H1 (cell line): ENCODE measurements at regions not wholly inside any gene's neighbourhood (a gene's known extent, or its start where the extent isn't known, plus 50 kb on each side); places are given as distances from the start of the nearest gene placed in this dataset.

Experiments used
- CTCF ChIA-PET: fragments of 300-600 bp; sonication (Branson Sonifier 250); formaldehyde crosslinking; loops from one replicate; lab custom pipeline; 2021; ENCODE audit not compliant: partially characterized antibody; lab: Charles Lee
- POLR2A ChIA-PET: fragments of 300-600 bp; sonication (Branson Sonifier 250); formaldehyde crosslinking; loops from one replicate; lab custom pipeline; 2021; ENCODE audit warnings: inconsistent platforms; ENCODE audit not compliant: partially characterized antibody; lab: Charles Lee
- DNase-seq, 2 experiments: peaks; one replicate each; pipeline versions ENCODE4 v3.0.0 to v3.0.0-alpha.2; 2010 to 2022; ENCODE audit warnings: low spot score in 2 of 2, low read depth in 1 of 2, mixed read lengths in 1 of 2
- FAIRE-seq: peaks from 2 replicates; lab custom pipeline; 2011; peaks lifted over from hg19 to GRCh38; lab: Jason Lieb, UNC
- H2AFZ ChIP-seq: 2 replicates; pipeline ENCODE4 v1.8.1; 2012; ENCODE audit warnings: low read length, inconsistent platforms
- H2AK5ac ChIP-seq: 2 replicates; pipeline ENCODE4 v1.6.1; 2013; ENCODE audit warnings: low read depth, low read length
- H2BK120ac ChIP-seq: replicated peaks from 2 replicates; pipeline ENCODE3; 2013; ENCODE audit warnings: low read depth, low read length, inconsistent platforms
- H2BK12ac ChIP-seq: 2 replicates; pipeline ENCODE4 v1.6.1; 2013; ENCODE audit warnings: low read depth, low read length
- H2BK15ac ChIP-seq: 2 replicates; pipeline ENCODE4 v1.6.1; 2013; ENCODE audit warnings: low read length
- H2BK20ac ChIP-seq: 2 replicates; pipeline ENCODE4 v1.6.1; 2013; ENCODE audit warnings: low read length
- H2BK5ac ChIP-seq: 2 replicates; pipeline ENCODE4 v1.6.1; 2013; ENCODE audit warnings: low read depth, low read length
- H3K14ac ChIP-seq: 2 replicates; pipeline ENCODE4 v1.6.1; 2013; ENCODE audit warnings: inconsistent platforms; ENCODE audit not compliant: insufficient read length
- H3K18ac ChIP-seq: 2 replicates; pipeline ENCODE4 v1.6.1; 2013; ENCODE audit warnings: low read length; ENCODE audit errors: extremely low read depth
- H3K23ac ChIP-seq: 2 replicates; pipeline ENCODE4 v1.6.1; 2013; ENCODE audit warnings: inconsistent platforms; ENCODE audit not compliant: insufficient read length
- H3K23me2 ChIP-seq: 2 replicates; pipeline ENCODE4 v1.6.1; 2013; ENCODE audit warnings: low read depth, low read length
- H3K27ac ChIP-seq: 2 replicates; pipeline ENCODE4 v1.6.1; 2011; ENCODE audit warnings: low read depth, low read length, inconsistent platforms
- H3K27me3 ChIP-seq, 4 experiments: replicated peaks in 1 of 4; 1 replicate in 1 of 4; 2 replicates in 3 of 4; pipeline versions ENCODE4 v1.6.1 to v1.8.1; 2011 to 2013; ENCODE audit warnings: low read length in 3 of 4, mild to moderate bottlenecking in 3 of 4, inconsistent platforms in 2 of 4, mixed read lengths in 2 of 4, moderate library complexity in 1 of 4; ENCODE audit not compliant: control insufficient read depth in 3 of 4, insufficient read depth in 3 of 4; ENCODE audit errors: extremely low read depth in 1 of 4
- H3K36me3 ChIP-seq, 4 experiments: 2 replicates each; pipeline versions ENCODE4 v1.6.1 to v1.8.1; 2011 to 2013; ENCODE audit warnings: mild to moderate bottlenecking in 4 of 4, low read length in 3 of 4, moderate library complexity in 2 of 4, control low read depth in 1 of 4, inconsistent platforms in 1 of 4; ENCODE audit not compliant: insufficient read depth in 4 of 4, control insufficient read depth in 2 of 4
- H3K4ac ChIP-seq: replicated peaks from 2 replicates; pipeline ENCODE3; 2013; ENCODE audit warnings: low read length, low read depth, mixed read lengths, inconsistent platforms; ENCODE audit not compliant: insufficient read length
- H3K4me1 ChIP-seq, 4 experiments: replicated peaks in 1 of 4; 1 replicate in 1 of 4; 2 replicates in 3 of 4; pipeline versions ENCODE4 v1.6.1 to v1.8.1; 2011 to 2013; ENCODE audit warnings: low read length in 3 of 4, inconsistent platforms in 2 of 4, mixed read lengths in 1 of 4; ENCODE audit not compliant: insufficient read depth in 4 of 4, control insufficient read depth in 3 of 4
- H3K4me2 ChIP-seq, 2 experiments: 2 replicates each; pipeline versions ENCODE4 v1.6.1 to v1.8.1; 2011 to 2013; ENCODE audit warnings: low read depth in 2 of 2, low read length in 2 of 2, control low read depth in 1 of 2, inconsistent platforms in 1 of 2, mild to moderate bottlenecking in 1 of 2; ENCODE audit not compliant: insufficient read depth in 1 of 2
- H3K4me3 ChIP-seq, 4 experiments: fragments of 200-600, 300-600 bp in 1 of 4; sonication (generic), shearing (Covaris generic), sonication (Bioruptor Twin) in 1 of 4; 2 replicates each; pipeline versions ENCODE4 v1.5.1 to v1.8.1; 2011 to 2016; ENCODE audit warnings: low read length in 4 of 4, low read depth in 3 of 4, control low read depth in 2 of 4, inconsistent platforms in 2 of 4, mild to moderate bottlenecking in 2 of 4, mixed read lengths in 1 of 4, moderate library complexity in 1 of 4; ENCODE audit not compliant: insufficient read depth in 2 of 4; ENCODE audit errors: extremely low read depth in 1 of 4
- H3K56ac ChIP-seq: replicated peaks from 2 replicates; pipeline ENCODE3; 2013; ENCODE audit warnings: low read depth, mild to moderate bottlenecking, mixed read lengths, low read length, inconsistent platforms; ENCODE audit not compliant: insufficient read length
- H3K79me1 ChIP-seq: 2 replicates; pipeline ENCODE4 v1.6.1; 2013; ENCODE audit warnings: low read depth, low read length, control low read depth
- H3K79me2 ChIP-seq, 2 experiments: 2 replicates each; pipeline versions ENCODE4 v1.6.1 to v1.8.1; 2012 to 2013; ENCODE audit warnings: low read length in 2 of 2, mild to moderate bottlenecking in 2 of 2, inconsistent platforms in 1 of 2; ENCODE audit not compliant: insufficient read depth in 2 of 2, control insufficient read depth in 1 of 2
- H3K9ac ChIP-seq, 4 experiments: replicated peaks in 1 of 4; 1 replicate in 1 of 4; 2 replicates in 3 of 4; pipeline versions ENCODE4 v1.6.1 to v1.8.1; 2011 to 2013; ENCODE audit warnings: low read depth in 3 of 4, low read length in 3 of 4, control low read depth in 2 of 4, mild to moderate bottlenecking in 2 of 4, moderate library complexity in 2 of 4, inconsistent platforms in 1 of 4; ENCODE audit errors: extremely low read depth in 1 of 4
- H3K9me3 ChIP-seq, 2 experiments: 2 replicates each; pipeline versions ENCODE4 v1.6.1 to v1.8.1; 2012 to 2013; ENCODE audit warnings: mild to moderate bottlenecking in 2 of 2, moderate library complexity in 2 of 2, control low read depth in 1 of 2, inconsistent platforms in 1 of 2, low read depth in 1 of 2, low read length in 1 of 2, mixed read lengths in 1 of 2; ENCODE audit not compliant: insufficient read depth in 2 of 2
- H4K20me1 ChIP-seq, 2 experiments: replicated peaks in 1 of 2; 2 replicates each; pipeline versions ENCODE3 to v1.8.1; 2011 to 2013; ENCODE audit warnings: inconsistent platforms in 2 of 2, low read length in 2 of 2, mild to moderate bottlenecking in 1 of 2; ENCODE audit not compliant: insufficient read depth in 2 of 2, control insufficient read depth in 1 of 2
- H4K5ac ChIP-seq: 2 replicates; pipeline ENCODE4 v1.6.1; 2013; ENCODE audit warnings: low read length, low read depth, mixed read lengths, inconsistent platforms; ENCODE audit not compliant: insufficient read length
- H4K8ac ChIP-seq: 2 replicates; pipeline ENCODE4 v1.8.0; 2013; ENCODE audit warnings: mild to moderate bottlenecking, moderate library complexity, low read length, inconsistent platforms; ENCODE audit not compliant: insufficient read depth; ENCODE audit errors: extremely low read depth
- H4K91ac ChIP-seq: replicated peaks from 2 replicates; pipeline ENCODE3; 2013; ENCODE audit warnings: low read length, mixed read lengths, inconsistent platforms; ENCODE audit not compliant: insufficient read length
- GABPA ChIP-seq: IDR thresholded peaks from 2 replicates; pipeline ENCODE4 v1.6.1; 2011; ENCODE audit warnings: mild to moderate bottlenecking, low read length, moderate library complexity, borderline replicate concordance; ENCODE audit not compliant: insufficient read depth
- HDAC6 ChIP-seq: IDR thresholded peaks from one replicate; pipeline ENCODE4 v1.7.1; 2012; ENCODE audit warnings: low read depth, mild to moderate bottlenecking, inconsistent platforms, low read length, moderate library complexity
- KDM5A ChIP-seq: fragments of 200-600 bp; IDR thresholded peaks from 2 replicates; pipeline ENCODE4 v1.7.1; 2012; ENCODE audit warnings: mild to moderate bottlenecking, low read length, inconsistent platforms, mixed read lengths
- RAD21 ChIP-seq, 2 experiments: IDR thresholded peaks in 1 of 2; conservative IDR thresholded peaks in 1 of 2; 2 replicates each; pipeline ENCODE4 v1.6.1; 2011; ENCODE audit warnings: low read depth in 2 of 2, low read length in 2 of 2, improper control_type of control experiment in 1 of 2, inconsistent platforms in 1 of 2, mild to moderate bottlenecking in 1 of 2, moderate library complexity in 1 of 2
- RNF2 ChIP-seq: fragments of 200-900, 300-1000 bp; sonication (generic); IDR thresholded peaks from 2 replicates; pipeline ENCODE4 v1.7.1; 2016; ENCODE audit warnings: borderline replicate concordance, low read depth, mild to moderate bottlenecking, antibody characterized with exemption, low read length; ENCODE audit not compliant: poor library complexity, severe bottlenecking; ENCODE audit errors: missing control alignments
- WGBS, 2 experiments: shearing (Covaris generic) in 1 of 2; methylation state at CpG; one replicate each; pipeline versions ENCODE4 v1.1.6 to v1.1.7; 2013 to 2015; ENCODE audit warnings: low lambda C conversion rate in 2 of 2, mixed read lengths in 2 of 2, inconsistent platforms in 1 of 2, low coverage in 1 of 2, missing lambda C conversion rate in 1 of 2; ENCODE audit not compliant: insufficient replicate concordance in 2 of 2, insufficient coverage in 1 of 2, insufficient read length in 1 of 2; ENCODE audit errors: extremely low coverage in 1 of 2, missing lambda C conversion rate in 1 of 2; 5-methylcytosine and 5-hydroxymethylcytosine counted together

- Histone ChIP-seq H3K36me3 (no peaks in the 10 kb centered on the region), H2BK15ac (no peak overlapping the region), H2AFZ (no peak overlapping the region), H3K4me1 (peaks cover 0 to 3% (median under 1%) of the 10 kb centered on the region in 4 experiments; a peak in 2 of 7 replicates), H3K14ac (no peak overlapping the region), H2BK5ac (no peak overlapping the region), H3K79me2 (no peaks in the 10 kb centered on the region), H4K8ac (no peak overlapping the region), H3K79me1 (no peaks in the 10 kb centered on the region), H4K5ac (no peak overlapping the region), H3K4me2 (no peak overlapping the region), H3K56ac (no peak overlapping the region), H3K9ac (no peak overlapping the region), H2BK120ac (no peak overlapping the region), H2BK12ac (no peak overlapping the region), H3K27me3 (no peaks in the 10 kb centered on the region), H4K20me1 (no peaks in the 10 kb centered on the region), H3K4ac (no peak overlapping the region), H3K23ac (no peak overlapping the region), H3K18ac (no peak overlapping the region), H3K4me3 (no peak overlapping the region), H3K9me3 (no peaks in the 10 kb centered on the region), H2BK20ac (no peak overlapping the region), H3K23me2 (no peaks in the 10 kb centered on the region), H4K91ac (no peak overlapping the region), H3K27ac (no peak overlapping the region), H2AK5ac (no peak overlapping the region)
- ChIA-PET CTCF (interaction anchor here (1.1 to 1.5 kb wide), 2 partner anchors 126 to 151 kb away, joined by 3 read pairs; no protein-coding TSS in a partner anchor), POLR2A (interaction anchor here (0.7 kb wide), 1 partner anchor 240 kb away, joined by 3 read pairs; no protein-coding TSS in a partner anchor)
- WGBS, 2 experiments = 82% methylated on average over 1 of the region's 1 CpG; no CpG with 5 or more reads in 1 of the 2 experiments
- DNase-seq = no peak
- FAIRE-seq = no peak
- TF ChIP-seq KDM5A = no peak
- no peak for TF ChIP-seq GABPA
- no peak for TF ChIP-seq RAD21 (IDR thresholded peaks at IDR 0.05 in 1 of 2, conservative IDR thresholded peaks at IDR 0.05 in 1 of 2; ENCODE audit: low read depth in 2 of 2, low read length in 2 of 2)
- no peak for TF ChIP-seq RNF2
- TF ChIP-seq HDAC6 = no peak
- TF ChIP-seq, all 59 proteins: peak for 0
These were observed 505.5 kb upstream of the WWC1 start for GRCh38 chr5:167785901-167786300.
